Activated CD8-positive, alpha-beta T cell treated with anti-CD3 and anti-CD28 coated beads, Interleukin-2, amount 10 ng/mL, durations not matched to agents 7 days and 5 days (primary cell): ENCODE measurements at regions not wholly inside any gene's neighbourhood (a gene's known extent, or its start where the extent isn't known, plus 50 kb on each side); places are given as distances from the start of the nearest gene placed in this dataset.

ENCODE experiments used
- ATAC-seq: fragments of 150-1000 bp; cut with Tn5 transposase; one replicate; pipeline ENCODE4 v1.10.0; 2021; ENCODE audit warnings: moderate library complexity
- CTCF ChIA-PET: fragments of 350-600 bp; sonication (Branson Sonifier 250); formaldehyde crosslinking; loops from one replicate; lab custom pipeline; 2021; ENCODE audit warnings: antibody characterized with exemption; lab: Charles Lee
- POLR2A ChIA-PET: fragments of 350-600 bp; sonication (Branson Sonifier 250); formaldehyde crosslinking; loops from one replicate; lab custom pipeline; 2021; ENCODE audit warnings: antibody characterized with exemption; lab: Charles Lee
- DNase-seq: peaks from one replicate; pipeline ENCODE4 v3.0.0-alpha.2; 2020
- H3K27ac Mint-ChIP-seq: one replicate; pipeline ENCODE4 v1.8.0; 2021; ENCODE audit warnings: mild to moderate bottlenecking, mixed read lengths
- H3K27me3 Mint-ChIP-seq: one replicate; pipeline ENCODE4 v1.8.0; 2021; ENCODE audit warnings: low read depth, mixed read lengths
- H3K36me3 Mint-ChIP-seq: one replicate; pipeline ENCODE4 v1.8.0; 2021; ENCODE audit warnings: low read depth, mixed read lengths
- H3K4me1 Mint-ChIP-seq: one replicate; pipeline ENCODE4 v1.8.0; 2021; ENCODE audit warnings: low read depth, mixed read lengths
- H3K4me3 Mint-ChIP-seq: one replicate; pipeline ENCODE4 v1.8.0; 2021; ENCODE audit warnings: mild to moderate bottlenecking, mixed read lengths
- H3K9me3 Mint-ChIP-seq: one replicate; pipeline ENCODE4 v1.8.0; 2022; ENCODE audit warnings: mixed read lengths; ENCODE audit not compliant: insufficient read depth

GRCh38 chr15:35854316-35854715 lies 308.4 kb upstream of the DPH6 start:
- Mint-ChIP-seq H3K27ac (no peak overlapping the region), H3K9me3 (no peaks in the 10 kb centered on the region), H3K36me3 (no peaks in the 10 kb centered on the region), H3K4me1 (no peaks in the 10 kb centered on the region), H3K4me3 (no peak overlapping the region), H3K27me3 (no peaks in the 10 kb centered on the region)
- DNase-seq (no peak), ATAC-seq (no peak)
- POLR2A ChIA-PET, result no interaction called here
- CTCF ChIA-PET, result no interaction called here

DNA sequence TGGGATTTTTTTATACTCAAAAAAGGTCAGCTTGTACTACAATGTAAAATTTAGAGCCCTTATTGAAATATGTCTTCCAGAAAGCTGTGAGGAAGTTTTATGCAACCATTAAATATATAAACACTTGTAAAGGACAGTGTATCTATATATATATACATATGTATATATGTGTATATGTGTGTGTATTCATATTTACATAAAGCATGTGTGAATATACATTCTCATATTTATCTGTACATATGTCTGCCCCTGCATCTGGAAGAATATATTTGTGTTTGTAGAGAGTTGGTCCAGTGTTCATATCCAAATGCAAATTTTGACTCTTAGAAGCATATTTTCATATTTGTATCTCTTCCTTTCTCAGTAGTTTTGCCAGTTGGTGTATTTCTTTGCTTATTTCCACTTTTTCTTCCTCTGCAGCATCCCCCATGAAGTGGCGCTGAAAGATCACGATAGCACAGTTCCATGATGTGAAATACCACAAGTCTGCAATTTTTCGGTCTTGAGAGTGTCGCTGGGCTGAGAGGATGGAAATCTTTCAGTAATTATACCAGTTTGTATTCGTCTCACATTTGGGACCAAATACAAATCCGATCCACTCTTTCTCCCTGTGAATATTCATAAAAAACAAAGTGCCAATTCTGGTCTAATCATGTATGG lies 311.7 kb upstream of the DPH6 start:
- no peak for ATAC-seq
- DNase-seq, result no peak
- H3K27ac Mint-ChIP-seq, result no peak overlapping the region
- H3K4me1 Mint-ChIP-seq, result no peaks in the 10 kb centered on the region
- ChIA-PET CTCF (no interaction called here), POLR2A (no interaction called here)
- H3K4me3 Mint-ChIP-seq, result no peak overlapping the region
- no peaks in the 10 kb centered on the region for H3K9me3 Mint-ChIP-seq
- H3K27me3 Mint-ChIP-seq, result no peaks in the 10 kb centered on the region
- no peaks in the 10 kb centered on the region for H3K36me3 Mint-ChIP-seq

DNA sequence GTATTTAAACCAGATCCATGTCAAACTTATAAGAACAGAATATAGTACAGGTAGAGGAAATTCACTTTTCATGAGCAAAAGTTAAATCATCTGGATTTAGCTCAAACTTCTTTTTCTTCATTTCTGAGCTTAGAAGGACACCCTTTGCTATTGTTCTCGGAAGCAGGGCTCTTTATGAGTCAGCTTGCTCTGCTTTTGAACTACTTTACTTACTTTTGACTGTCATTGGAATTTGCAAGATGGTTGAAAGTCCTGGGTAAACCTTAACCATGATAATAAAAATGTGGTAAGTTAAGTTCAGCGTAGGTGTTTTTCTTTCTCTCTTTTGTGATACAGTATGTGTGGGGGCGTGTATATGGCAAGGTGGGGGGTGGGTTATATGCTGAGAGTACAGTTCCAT lies 312.7 kb upstream of the DPH6 start:
- no peaks in the 10 kb centered on the region for H3K36me3 Mint-ChIP-seq
- ATAC-seq (no peak), DNase-seq (no peak)
- no peaks in the 10 kb centered on the region for H3K4me1 Mint-ChIP-seq
- no peaks in the 10 kb centered on the region for H3K27me3 Mint-ChIP-seq
- no peaks in the 10 kb centered on the region for H3K9me3 Mint-ChIP-seq
- H3K27ac Mint-ChIP-seq, result no peak overlapping the region
- ChIA-PET CTCF (no interaction called here), POLR2A (no interaction called here)
- H3K4me3 Mint-ChIP-seq, result no peak overlapping the region

GRCh38 chr15:35863655-35864054 lies 317.7 kb upstream of the DPH6 start:
- H3K27ac Mint-ChIP-seq, result no peak overlapping the region
- H3K4me1 Mint-ChIP-seq, result no peaks in the 10 kb centered on the region
- H3K27me3 Mint-ChIP-seq, result no peaks in the 10 kb centered on the region
- ChIA-PET POLR2A (no interaction called here), CTCF (no interaction called here)
- H3K4me3 Mint-ChIP-seq, result no peak overlapping the region
- ATAC-seq (no peak), DNase-seq (no peak)
- no peaks in the 10 kb centered on the region for H3K9me3 Mint-ChIP-seq
- no peaks in the 10 kb centered on the region for H3K36me3 Mint-ChIP-seq

- DNase-seq (no peak), ATAC-seq (no peak)
- ChIA-PET POLR2A (no interaction called here), CTCF (no interaction called here)
- Mint-ChIP-seq H3K27me3 (no peaks in the 10 kb centered on the region), H3K36me3 (no peaks in the 10 kb centered on the region), H3K4me1 (no peaks in the 10 kb centered on the region), H3K9me3 (no peaks in the 10 kb centered on the region), H3K4me3 (no peak overlapping the region), H3K27ac (no peak overlapping the region)
These were observed 321.4 kb upstream of the DPH6 start for GRCh38 chr15:35867356-35867755.

- Mint-ChIP-seq H3K4me1 (no peaks in the 10 kb centered on the region), H3K36me3 (no peaks in the 10 kb centered on the region), H3K27ac (no peak overlapping the region), H3K9me3 (no peaks in the 10 kb centered on the region), H3K4me3 (no peak overlapping the region), H3K27me3 (no peaks in the 10 kb centered on the region)
- POLR2A ChIA-PET, result no interaction called here
- DNase-seq (no peak), ATAC-seq (no peak)
- CTCF ChIA-PET, result no interaction called here
These were observed 325.3 kb upstream of the DPH6 start for GRCh38 chr15:35871282-35871681.

DNA sequence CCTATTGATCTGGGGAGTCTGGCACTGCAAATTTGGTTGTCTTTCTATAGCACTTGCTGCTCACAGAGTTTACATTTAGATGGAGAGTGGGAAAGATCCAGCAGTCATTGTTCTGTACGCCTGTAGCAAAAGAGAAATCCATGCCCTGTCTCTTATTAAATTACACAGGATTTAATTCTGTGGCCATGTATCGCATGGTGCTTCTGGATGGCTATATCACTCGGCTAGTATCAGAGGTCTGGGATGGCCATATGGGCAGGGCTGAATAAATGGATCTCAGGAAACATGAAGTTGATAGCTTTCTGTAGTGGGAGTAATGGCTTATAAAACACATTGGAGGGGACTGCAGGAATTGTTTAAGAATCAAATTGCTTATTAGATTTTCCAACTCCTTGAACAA lies 325.8 kb upstream of the DPH6 start:
- Mint-ChIP-seq H3K9me3 (no peaks in the 10 kb centered on the region), H3K4me1 (no peaks in the 10 kb centered on the region), H3K27ac (no peak overlapping the region), H3K36me3 (no peaks in the 10 kb centered on the region), H3K27me3 (no peaks in the 10 kb centered on the region), H3K4me3 (no peak overlapping the region)
- ChIA-PET CTCF (no interaction called here), POLR2A (no interaction called here)
- DNase-seq, result no peak
- no peak for ATAC-seq

DNA sequence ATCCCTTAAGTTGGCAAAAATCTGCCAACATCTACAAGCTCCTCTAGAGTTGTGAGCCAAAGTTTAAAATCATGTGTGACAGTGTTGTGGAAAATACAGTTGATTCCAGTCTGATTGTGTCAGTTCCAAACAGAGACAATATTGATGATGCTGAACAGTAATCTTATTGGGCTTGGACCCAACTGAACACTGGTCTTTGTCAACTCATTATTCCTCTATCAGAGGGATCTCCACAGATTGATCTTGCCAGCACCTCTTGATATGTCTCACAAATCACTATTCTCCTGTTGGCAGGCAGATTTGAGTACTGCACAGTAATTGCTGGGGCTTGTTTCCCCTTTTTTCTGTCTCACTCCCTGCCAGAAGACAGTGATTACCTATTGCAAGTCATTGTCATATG lies 326.6 kb upstream of the DPH6 start:
- no peak overlapping the region for H3K27ac Mint-ChIP-seq
- no peak for DNase-seq
- H3K9me3 Mint-ChIP-seq, result no peaks in the 10 kb centered on the region
- ATAC-seq, result no peak
- no peaks in the 10 kb centered on the region for H3K4me1 Mint-ChIP-seq
- no peaks in the 10 kb centered on the region for H3K36me3 Mint-ChIP-seq
- no peaks in the 10 kb centered on the region for H3K27me3 Mint-ChIP-seq
- ChIA-PET POLR2A (no interaction called here), CTCF (no interaction called here)
- no peak overlapping the region for H3K4me3 Mint-ChIP-seq

DNA sequence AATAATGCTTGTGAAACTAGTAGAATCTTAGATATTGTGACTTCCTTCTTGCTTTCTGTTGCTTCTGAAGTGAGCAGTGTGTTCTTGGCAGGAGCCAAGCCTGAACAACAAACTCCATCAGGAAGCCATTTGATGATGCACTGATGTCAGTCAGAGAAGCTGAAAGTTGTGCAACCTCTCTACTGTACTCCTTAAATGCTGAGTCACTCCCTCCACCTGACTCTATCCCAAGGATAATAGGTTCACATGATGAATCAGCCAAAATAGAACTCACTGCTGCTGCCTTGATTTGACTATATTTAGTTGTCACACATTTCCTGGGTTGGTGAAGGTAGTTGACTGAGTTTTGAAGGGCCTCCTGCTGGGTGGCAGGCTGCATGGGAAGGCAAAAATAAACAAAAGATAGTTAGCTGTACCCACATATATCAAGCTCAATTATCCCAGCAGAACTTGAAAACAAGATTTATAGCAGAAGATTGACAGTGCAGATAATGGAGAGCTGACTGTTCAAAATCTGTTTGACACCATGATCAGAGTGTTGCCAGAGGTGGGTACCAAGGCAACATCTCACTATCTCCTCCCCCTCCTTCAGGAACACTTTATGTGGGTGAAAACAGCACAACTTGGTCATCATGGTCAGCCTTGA lies 328.4 kb upstream of the DPH6 start:
- POLR2A ChIA-PET, result no interaction called here
- ATAC-seq (no peak), DNase-seq (no peak)

GRCh38 chr15:35876762-35877161 lies 330.8 kb upstream of the DPH6 start:
- DNase-seq, result no peak
- H3K27ac Mint-ChIP-seq, result no peak overlapping the region
- no peaks in the 10 kb centered on the region for H3K27me3 Mint-ChIP-seq
- ATAC-seq, result no peak
- no peaks in the 10 kb centered on the region for H3K36me3 Mint-ChIP-seq
- ChIA-PET POLR2A (no interaction called here), CTCF (no interaction called here)
- H3K4me3 Mint-ChIP-seq, result no peak overlapping the region
- H3K4me1 Mint-ChIP-seq, result no peaks in the 10 kb centered on the region
- no peaks in the 10 kb centered on the region for H3K9me3 Mint-ChIP-seq

More for the DNA sequence above, 328.4 kb upstream of the DPH6 start:
- Mint-ChIP-seq H3K27me3 (no peaks in the 10 kb centered on the region), H3K36me3 (no peaks in the 10 kb centered on the region), H3K4me3 (no peak overlapping the region), H3K9me3 (no peaks in the 10 kb centered on the region), H3K27ac (no peak overlapping the region), H3K4me1 (no peaks in the 10 kb centered on the region)
- CTCF ChIA-PET, result no interaction called here

- Mint-ChIP-seq H3K4me3 (no peak overlapping the region), H3K27me3 (no peaks in the 10 kb centered on the region), H3K4me1 (no peaks in the 10 kb centered on the region), H3K9me3 (no peaks in the 10 kb centered on the region), H3K36me3 (no peaks in the 10 kb centered on the region), H3K27ac (no peak overlapping the region)
- ATAC-seq, result no peak
- CTCF ChIA-PET, result no interaction called here
- POLR2A ChIA-PET, result no interaction called here
- no peak for DNase-seq
These were observed 334.9 kb upstream of the DPH6 start for GRCh38 chr15:35880896-35881295.

DNA sequence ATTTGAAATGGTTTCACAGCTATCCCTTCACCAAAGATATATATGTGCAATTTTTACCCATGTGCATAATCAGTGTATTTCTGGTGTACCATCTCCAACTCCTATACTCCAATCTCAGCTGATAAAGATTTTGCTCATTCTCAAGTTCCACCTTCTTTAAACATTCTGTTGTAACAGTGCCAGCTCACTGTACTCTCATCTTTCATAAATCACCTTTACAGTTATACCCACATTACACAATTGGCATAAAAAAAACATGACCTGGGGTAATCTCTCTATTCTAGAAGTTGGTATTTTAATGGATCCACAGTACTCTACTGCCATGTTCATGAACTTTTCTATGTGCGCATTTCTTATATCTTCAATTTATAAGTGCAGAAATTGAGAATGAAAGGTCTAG lies 339.9 kb upstream of the DPH6 start:
- ChIA-PET CTCF (no interaction called here), POLR2A (no interaction called here)
- ATAC-seq (no peak), DNase-seq (no peak)
- Mint-ChIP-seq H3K4me1 (no peaks in the 10 kb centered on the region), H3K9me3 (no peaks in the 10 kb centered on the region), H3K4me3 (no peak overlapping the region), H3K27ac (no peak overlapping the region), H3K36me3 (no peaks in the 10 kb centered on the region), H3K27me3 (no peaks in the 10 kb centered on the region)

GRCh38 chr15:35886765-35887164 lies 340.8 kb upstream of the DPH6 start:
- POLR2A ChIA-PET, result no interaction called here
- Mint-ChIP-seq H3K4me3 (no peak overlapping the region), H3K4me1 (no peaks in the 10 kb centered on the region), H3K36me3 (no peaks in the 10 kb centered on the region), H3K9me3 (no peaks in the 10 kb centered on the region), H3K27me3 (no peaks in the 10 kb centered on the region), H3K27ac (no peak overlapping the region)
- no peak for DNase-seq
- CTCF ChIA-PET, result no interaction called here
- no peak for ATAC-seq
